HG03025 (cell line): ENCODE measurements at regions not wholly inside any gene's neighbourhood (a gene's known extent, or its start where the extent isn't known, plus 50 kb on each side); places are given as distances from the start of the nearest gene placed in this dataset.

Source experiments
- ATAC-seq: cut with Tn5 transposase; IDR thresholded peaks from one replicate; pipeline ENCODE4 v1.9.1; 2021; ENCODE audit warnings: mild to moderate bottlenecking, moderate library complexity; ENCODE audit not compliant: unreplicated experiment, low FRiP score

DNA sequence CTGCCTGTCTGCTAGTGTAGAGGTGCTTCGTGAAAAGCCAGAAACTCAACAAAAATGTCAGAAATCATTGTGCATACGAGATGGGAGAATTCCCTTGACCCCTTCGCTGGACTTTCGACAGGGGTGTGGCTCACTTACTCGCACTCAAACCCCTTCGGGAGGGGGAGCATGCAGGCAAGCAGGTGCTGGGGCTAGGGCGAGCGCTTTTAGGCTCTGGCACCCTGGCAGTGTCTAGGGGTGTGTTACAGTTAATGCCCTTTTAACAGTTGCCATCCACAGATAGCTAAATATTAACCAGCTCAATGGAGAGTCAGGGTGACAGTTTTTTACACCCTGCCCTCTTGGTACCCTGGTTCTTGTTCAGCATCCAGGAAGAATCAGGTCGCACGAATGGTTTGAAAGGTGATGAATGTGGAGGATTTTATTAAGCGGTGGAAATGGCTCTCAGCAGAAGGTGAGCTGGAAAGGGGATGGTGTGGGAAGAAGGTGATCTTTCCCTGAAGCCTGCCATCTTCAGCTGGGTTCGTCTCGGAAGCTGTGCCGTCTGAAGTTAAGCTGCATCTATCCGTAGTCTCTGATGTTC lies 59.6 kb upstream of the SHANK2 start:
- no peak for ATAC-seq

DNA sequence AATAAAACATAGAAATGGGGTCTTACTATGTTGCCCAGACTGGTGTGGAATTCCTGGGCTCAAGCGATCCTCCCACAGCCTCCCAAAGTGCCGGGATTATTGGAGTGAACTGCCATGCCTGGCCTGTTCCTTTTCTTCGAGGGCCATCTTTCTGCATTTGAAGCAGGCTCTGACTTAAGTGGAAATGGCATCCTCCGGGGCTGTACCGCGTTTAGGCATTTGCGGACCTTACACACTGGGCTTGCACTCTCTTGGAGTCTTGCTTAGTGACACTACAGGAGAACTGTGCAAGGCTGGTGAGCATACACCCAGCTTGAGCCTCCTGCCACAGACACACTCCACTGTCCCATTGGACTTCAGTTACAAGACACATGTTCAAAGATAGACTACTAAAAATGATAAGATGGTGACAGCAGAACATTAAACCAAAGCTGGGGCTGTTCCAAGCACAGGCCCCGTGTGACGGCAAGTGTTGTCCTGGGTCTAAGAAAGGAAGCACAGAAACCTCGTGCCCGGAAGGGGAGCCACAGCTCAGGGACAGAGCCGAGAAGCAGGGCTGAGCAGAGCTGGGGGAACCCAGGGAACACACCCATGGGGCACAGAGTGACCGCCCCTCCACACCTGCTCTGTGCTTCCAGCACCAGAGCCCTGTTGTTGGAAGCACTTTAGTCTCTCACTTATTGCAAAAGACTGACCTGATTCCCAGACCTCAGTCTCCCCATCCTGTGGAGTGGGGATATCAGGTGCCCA lies 59.0 kb upstream of the SHANK2 start:
- ATAC-seq: no peak

DNA sequence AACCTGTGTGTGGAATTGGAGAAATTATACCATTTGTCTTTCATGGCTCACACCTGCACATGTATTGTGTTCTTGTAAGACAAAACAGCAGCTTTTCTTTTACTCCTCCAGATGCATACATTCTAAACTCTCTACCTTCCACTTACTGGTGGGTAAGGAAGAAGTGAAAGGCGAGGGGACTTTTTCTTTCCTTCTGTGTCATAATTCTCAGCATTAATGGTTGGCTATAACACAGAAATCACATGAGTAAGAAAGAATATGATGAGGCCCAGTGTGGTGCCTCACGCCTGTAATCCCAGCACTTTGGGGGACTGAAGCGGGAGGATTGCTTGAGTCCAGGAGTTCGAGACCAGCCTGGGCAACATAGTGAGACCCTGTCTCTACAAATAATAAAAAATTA lies 57.8 kb upstream of the SHANK2 start:
- no peak for ATAC-seq

DNA sequence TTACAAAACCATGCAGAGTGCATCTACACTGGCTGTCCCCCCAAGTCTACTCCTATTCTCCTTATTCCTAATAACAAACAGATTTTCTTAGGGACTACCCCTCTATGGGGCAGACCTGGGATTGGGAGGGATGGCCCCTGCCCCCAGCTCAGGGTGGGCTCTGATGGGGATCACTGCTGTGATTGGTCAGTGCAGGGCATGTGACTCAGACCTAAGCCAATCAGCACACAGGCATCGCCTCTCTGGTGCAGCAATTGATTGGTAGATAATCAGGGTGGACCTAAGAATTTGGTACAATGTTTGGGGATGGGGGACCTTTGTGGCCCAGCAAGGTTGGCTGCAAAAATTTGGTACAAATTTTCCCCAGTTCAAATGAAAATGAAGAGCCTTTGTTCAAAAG lies 57.2 kb upstream of the SHANK2 start:
- no peak for ATAC-seq

DNA sequence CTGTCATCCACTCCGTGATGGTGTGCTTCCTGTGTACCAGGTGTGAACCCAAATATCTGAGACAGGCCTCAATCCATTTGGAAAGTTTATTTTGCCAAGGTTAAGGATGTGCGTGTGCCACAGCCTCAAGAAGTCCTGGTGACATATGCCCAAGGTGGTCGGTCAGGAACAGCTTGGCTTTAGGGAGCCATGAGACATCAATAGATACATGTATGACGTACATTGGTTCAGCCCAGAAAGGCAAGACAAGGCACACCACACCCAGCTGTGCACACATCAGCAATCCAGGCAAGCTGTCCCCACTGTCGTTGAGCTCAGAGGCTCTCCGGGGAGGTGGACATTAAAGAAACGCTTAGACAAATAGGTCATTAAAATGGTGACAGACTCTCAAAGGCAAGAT lies 56.8 kb upstream of the SHANK2 start:
- no peak for ATAC-seq

DNA sequence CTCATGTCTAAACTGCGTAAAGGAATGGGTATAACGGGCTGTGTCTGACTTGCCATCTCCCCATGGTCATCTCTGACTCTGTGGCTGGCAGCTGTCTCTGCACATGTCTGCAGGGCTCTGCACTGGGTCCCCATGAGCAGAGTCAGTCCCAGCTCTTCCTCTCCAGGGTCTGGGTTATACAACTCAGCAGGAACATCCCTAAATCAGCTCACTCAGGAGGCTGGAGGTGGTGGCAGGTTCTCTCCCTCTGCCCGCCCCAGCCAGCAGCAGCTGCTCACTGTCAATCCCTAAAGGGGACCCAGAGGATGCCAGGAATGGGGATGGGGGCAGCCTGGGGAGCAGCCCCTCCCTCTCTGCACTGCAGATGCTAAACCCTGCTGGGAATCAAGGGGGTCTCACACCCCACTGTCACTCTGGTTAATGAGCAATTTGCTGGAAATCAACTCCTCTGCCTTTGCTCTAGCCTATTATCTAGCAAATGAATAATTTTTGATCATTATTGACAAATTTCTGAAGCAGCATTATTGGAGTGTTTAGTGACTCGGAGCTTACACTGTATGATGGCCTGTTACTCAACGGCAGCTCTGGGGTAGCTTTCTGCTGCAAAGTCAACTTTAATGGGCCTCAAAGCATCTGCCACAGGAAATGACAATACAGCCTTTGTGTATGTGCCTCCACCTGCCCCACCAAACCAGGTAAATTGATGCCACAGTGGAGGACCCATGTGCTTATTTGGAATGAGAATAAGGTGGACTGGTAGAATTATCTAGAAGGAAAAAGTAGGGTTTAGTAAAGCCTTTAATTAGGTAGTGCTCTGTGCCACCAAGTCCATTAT lies 55.7 kb upstream of the SHANK2 start:
- ATAC-seq: no peak

DNA sequence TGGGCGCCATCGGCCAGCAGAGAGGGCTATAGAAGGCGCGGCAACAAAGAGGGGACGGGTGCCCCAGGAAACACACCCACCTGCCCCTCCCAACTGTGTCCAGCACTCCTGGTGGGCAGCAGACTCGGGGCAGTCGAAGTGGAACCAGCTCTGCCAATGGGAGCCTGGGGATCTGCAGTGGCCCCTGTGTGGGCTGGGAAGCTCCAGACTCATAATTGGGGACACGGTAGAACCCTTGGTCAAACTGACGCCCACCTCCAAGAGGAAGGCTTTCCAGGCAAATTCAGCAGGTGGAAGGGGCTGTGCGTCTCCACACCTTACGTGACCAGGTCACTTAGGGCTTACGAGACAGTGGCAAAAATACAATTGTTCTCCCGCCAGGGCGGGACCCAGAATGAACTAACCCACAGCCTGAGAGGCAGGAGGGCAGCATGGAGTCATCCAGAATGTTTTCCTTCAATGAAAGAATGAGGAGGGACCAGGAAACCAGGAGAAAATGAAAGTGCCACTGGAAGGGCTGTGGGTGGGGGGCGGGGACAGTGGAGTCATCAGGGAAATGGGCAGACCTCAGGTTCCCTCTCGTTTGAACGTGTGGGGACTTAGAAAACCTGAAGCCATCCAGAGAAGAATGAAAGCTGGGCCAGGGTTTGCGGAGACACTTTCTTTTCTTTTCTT lies 53.2 kb upstream of the SHANK2 start:
- no peak for ATAC-seq

DNA sequence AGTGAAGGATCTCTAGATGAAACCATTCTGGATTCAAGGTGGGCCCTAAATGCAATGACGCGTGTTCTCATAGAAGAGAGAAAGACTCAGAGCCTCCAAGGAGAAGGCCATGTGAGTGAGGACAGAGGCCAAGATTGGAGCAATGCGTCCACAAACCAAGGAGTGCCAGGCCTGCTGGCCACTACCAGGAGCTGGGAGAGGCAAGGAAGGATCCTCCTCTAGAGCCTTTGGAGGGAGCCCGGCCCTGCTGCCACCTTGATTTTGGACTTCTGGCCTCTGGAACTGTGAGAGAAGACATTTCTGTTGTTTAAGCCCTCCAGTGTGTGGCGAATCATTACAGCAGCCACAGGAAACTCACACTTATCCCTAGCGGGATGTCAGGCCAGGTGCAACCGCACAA lies 52.7 kb upstream of the SHANK2 start:
- ATAC-seq: no peak

DNA sequence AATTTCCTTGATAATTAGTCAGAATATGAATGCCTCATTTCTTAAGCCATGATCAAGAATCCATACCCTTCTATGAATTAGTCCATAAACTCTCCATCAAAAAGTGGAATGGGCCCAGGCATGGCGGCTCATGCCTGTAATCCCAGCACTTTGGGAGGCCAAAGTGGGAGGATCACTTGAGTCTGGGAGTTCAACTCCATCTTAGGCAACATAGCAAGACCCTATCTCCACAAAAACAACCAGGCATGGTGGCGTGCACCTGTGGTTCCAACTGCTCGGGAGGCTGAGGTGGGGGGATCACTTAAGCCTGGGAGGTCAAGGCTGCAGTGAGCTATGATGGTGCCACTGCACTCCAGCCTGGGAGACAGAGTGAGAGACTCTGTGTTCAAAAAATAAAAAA lies 52.1 kb upstream of the SHANK2 start:
- ATAC-seq: no peak

DNA sequence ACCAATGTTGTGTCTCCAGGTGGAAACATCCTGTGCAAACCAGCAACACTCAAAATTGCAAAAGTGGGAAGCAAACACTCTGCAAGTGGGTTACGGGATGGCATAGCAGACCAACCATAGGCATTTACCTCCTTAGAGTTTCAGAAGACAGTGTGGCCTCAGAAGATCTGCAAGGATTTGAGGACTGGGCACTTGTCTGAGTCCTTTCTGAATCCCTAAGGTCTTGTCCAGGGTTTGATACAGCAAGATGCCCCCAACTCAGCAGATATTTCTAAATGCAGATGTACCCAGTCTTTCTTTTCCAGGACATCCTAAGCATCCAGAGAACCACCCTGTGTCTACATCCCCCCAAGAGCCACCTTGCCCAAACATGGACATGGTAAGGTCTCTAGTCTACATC lies 51.7 kb upstream of the SHANK2 start:
- ATAC-seq: no peak

DNA sequence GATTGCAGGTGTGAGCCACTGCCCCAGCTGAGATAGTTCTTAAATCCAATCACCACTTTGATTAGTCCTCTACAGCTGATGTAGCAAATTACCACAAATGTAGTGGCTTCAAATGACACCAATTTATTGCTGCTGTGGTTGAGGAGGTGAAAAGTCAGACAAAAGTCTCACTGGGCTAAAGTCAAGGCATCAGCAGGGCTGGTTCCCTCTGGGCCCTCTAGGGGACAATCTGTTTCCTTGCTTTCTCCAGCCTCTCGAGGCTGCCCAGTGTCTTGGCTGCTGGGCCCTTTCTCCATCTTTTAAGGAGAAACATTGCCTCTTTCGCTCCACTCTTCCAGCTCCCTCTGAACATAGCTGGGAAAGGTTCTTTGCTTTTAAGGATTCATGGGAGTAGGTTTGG lies 50.5 kb upstream of the SHANK2 start:
- ATAC-seq: no peak

DNA sequence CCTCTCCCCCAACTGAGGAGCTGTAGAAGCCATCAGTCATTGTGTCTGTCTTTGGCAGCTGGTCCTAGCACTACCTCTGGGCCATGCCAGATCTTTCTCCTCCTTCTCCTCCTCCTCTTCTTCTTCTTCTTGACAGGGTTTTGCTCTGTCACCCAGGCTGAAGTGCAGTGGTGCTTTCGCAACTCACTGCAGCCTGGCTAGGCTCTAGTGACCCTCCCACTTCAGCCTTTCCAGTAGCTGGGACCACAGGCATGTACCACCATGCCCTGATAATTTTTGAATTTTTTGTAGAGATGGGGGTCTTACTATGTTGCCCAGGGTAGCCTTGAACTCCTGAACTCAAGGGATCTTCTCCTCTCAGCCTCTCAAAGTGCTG lies 50.1 kb upstream of the SHANK2 start:
- ATAC-seq: no peak
